ENCODE measurements at regions not wholly inside any gene's neighbourhood (a gene's known extent, or its start where the extent isn't known, plus 50 kb on each side); places are given as distances from the start of the nearest gene placed in this dataset.

DNA sequence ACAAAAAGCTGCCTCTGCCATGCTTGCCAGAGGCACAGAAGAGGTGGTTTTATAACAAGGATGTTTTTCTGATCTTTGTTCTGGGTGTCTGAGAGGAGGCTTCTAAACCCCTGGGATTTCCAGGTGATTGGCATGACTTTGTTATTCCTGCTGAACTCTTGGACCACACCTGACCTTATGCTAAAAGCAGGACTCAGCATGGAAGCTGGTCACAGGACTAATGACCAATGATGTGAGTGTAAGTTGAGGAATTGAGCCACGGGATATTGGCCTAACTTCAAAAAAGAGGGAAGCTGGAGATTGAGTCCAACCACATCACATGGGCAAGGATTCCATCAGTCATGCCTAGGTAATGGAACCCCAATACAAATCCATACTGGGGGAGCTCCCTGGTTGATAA lies 437.9 kb downstream of the POM121L12 start:
- ChIA-PET POLR2A (no interaction called here), RAD21 (ENCODE audit: low non-redundant PET in 1 of 2, low total read pairs in 2 of 2, uncharacterized antibody in 2 of 2, unreplicated experiment in 2 of 2) (no interaction called here), CTCF (no interaction called here)
- no peaks in the 10 kb centered on the region for H3K4me1 ChIP-seq (ENCODE audit: control insufficient read depth in 1 of 2, insufficient read depth in 2 of 2, low read length in 2 of 2)
- H3K27me3 ChIP-seq (ENCODE audit: insufficient read depth, low read length) = no peaks in the 10 kb centered on the region
- H3K9me2 ChIP-seq (ENCODE audit: insufficient read depth) = no peaks in the 10 kb centered on the region
- H3K79me2 ChIP-seq (ENCODE audit: insufficient read depth, low read length) = no peaks in the 10 kb centered on the region
- H3K4me2 ChIP-seq (ENCODE audit: low read length) = no peak overlapping the region
- no TSS peak for BruUV-seq (replicated peaks)
- H4K20me1 ChIP-seq (ENCODE audit: insufficient read depth) = no peaks in the 10 kb centered on the region
- TF ChIP-seq FOSL1 (IDR thresholded peaks at IDR 0.05; ENCODE audit: low read depth) (no peak), POLR2A (IDR thresholded peaks at IDR 0.05; ENCODE audit: borderline replicate concordance, extremely low read depth, insufficient read depth, insufficient read length) (no peak), REST (IDR thresholded peaks at IDR 0.05; ENCODE audit: low read depth) (no peak), ATF3 (IDR thresholded peaks at IDR 0.05) (no peak), YY1 (IDR thresholded peaks at IDR 0.05; ENCODE audit: extremely low read depth, insufficient replicate concordance, low read depth, low read length) (no peak)
- TF ChIP-seq, protein P1, sequence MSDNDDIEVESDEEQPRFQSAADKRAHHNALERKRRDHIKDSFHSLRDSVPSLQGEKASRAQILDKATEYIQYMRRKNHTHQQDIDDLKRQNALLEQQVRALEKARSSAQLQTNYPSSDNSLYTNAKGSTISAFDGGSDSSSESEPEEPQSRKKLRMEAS (IDR thresholded peaks at IDR 0.05) = no peak
- H3K9ac ChIP-seq (ENCODE audit: low read length) = no peak overlapping the region
- peaks cover 14 to 25% of the 10 kb centered on the region in 2 experiments; a peak in 3 of 4 replicates for H3K9me3 ChIP-seq (ENCODE audit: control insufficient read depth in 1 of 2, insufficient read depth in 1 of 2, low read depth in 1 of 2, low read length in 2 of 2)
- ATAC-seq = no peak
- no peak overlapping the region for H3K27ac ChIP-seq (ENCODE audit: low read depth, low read length)
- DNase-seq (ENCODE audit: low read depth, low spot score) = no peak
- no peak overlapping the region for H3K4me3 ChIP-seq (replicated peaks in 1 of 2; ENCODE audit: low read depth in 1 of 2, low read length in 2 of 2)
- intact Hi-C loops (cut with micrococcal nuclease) = no loop called here
- no peaks in the 10 kb centered on the region for H3K36me3 ChIP-seq (ENCODE audit: control insufficient read depth in 1 of 2, insufficient read depth in 2 of 2, low read length in 2 of 2)
- no peak overlapping the region for H2AFZ ChIP-seq (ENCODE audit: low read depth, low read length, poor library complexity, severe bottlenecking)

- no peak overlapping the region for H3K4me3 ChIP-seq (replicated peaks in 1 of 2; ENCODE audit: low read depth in 1 of 2, low read length in 2 of 2)
- no TSS peak for BruUV-seq (replicated peaks)
- H3K36me3 ChIP-seq (ENCODE audit: control insufficient read depth in 1 of 2, insufficient read depth in 2 of 2, low read length in 2 of 2) = no peaks in the 10 kb centered on the region
- H3K4me2 ChIP-seq (ENCODE audit: low read length) = no peak overlapping the region
- no peak overlapping the region for H2AFZ ChIP-seq (ENCODE audit: low read depth, low read length, poor library complexity, severe bottlenecking)
- H4K20me1 ChIP-seq (ENCODE audit: insufficient read depth) = no peaks in the 10 kb centered on the region
- DNase-seq (ENCODE audit: low read depth, low spot score) (no peak), ATAC-seq (no peak)
- H3K79me2 ChIP-seq (ENCODE audit: insufficient read depth, low read length) = no peaks in the 10 kb centered on the region
- intact Hi-C loops (cut with micrococcal nuclease) = no loop called here
- no peak overlapping the region for H3K27ac ChIP-seq (ENCODE audit: low read depth, low read length)
- H3K9ac ChIP-seq (ENCODE audit: low read length) = no peak overlapping the region
- peaks cover 19 to 25% of the 10 kb centered on the region in 2 experiments; a peak in 3 of 4 replicates for H3K9me3 ChIP-seq (ENCODE audit: control insufficient read depth in 1 of 2, insufficient read depth in 1 of 2, low read depth in 1 of 2, low read length in 2 of 2)
- RAD21 ChIA-PET (ENCODE audit: low non-redundant PET in 1 of 2, low total read pairs in 2 of 2, uncharacterized antibody in 2 of 2, unreplicated experiment in 2 of 2) = no interaction called here
- H3K27me3 ChIP-seq (ENCODE audit: insufficient read depth, low read length) = no peaks in the 10 kb centered on the region
- POLR2A ChIA-PET = no interaction called here
- H3K4me1 ChIP-seq (ENCODE audit: control insufficient read depth in 1 of 2, insufficient read depth in 2 of 2, low read length in 2 of 2) = no peaks in the 10 kb centered on the region
- no peaks in the 10 kb centered on the region for H3K9me2 ChIP-seq (ENCODE audit: insufficient read depth)
- CTCF ChIA-PET = no interaction called here
- TF ChIP-seq REST (IDR thresholded peaks at IDR 0.05; ENCODE audit: low read depth) = no peak
- no peak for TF ChIP-seq POLR2A (IDR thresholded peaks at IDR 0.05; ENCODE audit: borderline replicate concordance, extremely low read depth, insufficient read depth, insufficient read length)
- no peak for TF ChIP-seq SRF (IDR thresholded peaks at IDR 0.05; ENCODE audit: low read depth)
- TF ChIP-seq EZH2phosphoT487 (IDR thresholded peaks at IDR 0.05; ENCODE audit: borderline replicate concordance) = no peak
- no peak for TF ChIP-seq ZBTB33 (IDR thresholded peaks at IDR 0.05; ENCODE audit: extremely low read depth, insufficient replicate concordance, low read length)
- no peak for TF ChIP-seq YY1 (IDR thresholded peaks at IDR 0.05; ENCODE audit: extremely low read depth, insufficient replicate concordance, low read depth, low read length)
Observed at GRCh38 chr7:53475776-53476175, 440.3 kb downstream of the POM121L12 start.

Data from HCT116 (cell line).